ENCODE measurements at regions not wholly inside any gene's neighbourhood (a gene's known extent, or its start where the extent isn't known, plus 50 kb on each side); places are given as distances from the start of the nearest gene placed in this dataset.

DNA sequence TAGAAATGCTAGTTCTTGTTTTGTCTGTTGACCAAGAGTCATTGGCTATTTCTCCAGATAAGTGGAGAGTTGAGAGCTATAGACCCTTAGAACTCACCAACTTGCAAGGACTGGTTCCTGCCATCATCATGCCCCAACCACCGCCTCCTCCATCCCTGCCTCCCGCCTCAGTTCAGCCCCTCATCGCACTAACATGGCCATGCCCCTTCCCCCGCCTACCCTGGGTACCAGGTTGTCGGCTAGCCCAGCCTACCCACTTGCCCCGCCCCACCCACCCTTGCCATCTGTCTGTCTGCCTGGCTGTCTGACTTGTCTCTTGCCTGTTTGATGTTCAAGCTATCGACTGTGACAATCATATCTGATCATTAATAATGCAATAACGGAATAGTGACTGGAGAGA, 154.1 kb downstream of the TRIM29 start:
- no peak for DNase-seq (ENCODE audit: low spot score)

DNA sequence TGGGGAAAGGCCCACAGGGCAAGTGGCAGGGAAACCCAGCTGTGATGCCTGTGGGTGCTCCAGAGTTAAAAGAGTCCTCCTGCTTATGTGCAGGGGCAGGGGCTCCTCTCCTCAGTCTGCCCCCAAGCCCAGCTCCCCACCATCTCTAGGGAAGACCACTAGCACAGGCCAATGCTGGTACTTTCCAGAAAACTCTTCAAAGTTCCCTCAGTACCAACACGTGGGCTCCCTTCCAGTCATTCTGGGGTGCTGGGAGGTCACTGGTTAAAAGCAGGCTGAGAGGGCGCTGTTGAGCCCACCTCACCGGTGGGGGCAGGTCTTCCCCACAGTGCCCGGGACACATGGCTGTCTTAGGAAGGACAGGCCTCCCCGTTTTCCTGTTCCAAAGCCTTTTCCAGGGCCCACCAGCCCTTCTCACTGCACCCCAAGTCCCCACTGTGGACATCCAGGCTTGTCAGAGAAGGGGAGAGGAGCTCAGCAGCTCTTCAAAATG, 154.6 kb downstream of the TRIM29 start:
- DNase-seq (ENCODE audit: low spot score), result no peak

DNA sequence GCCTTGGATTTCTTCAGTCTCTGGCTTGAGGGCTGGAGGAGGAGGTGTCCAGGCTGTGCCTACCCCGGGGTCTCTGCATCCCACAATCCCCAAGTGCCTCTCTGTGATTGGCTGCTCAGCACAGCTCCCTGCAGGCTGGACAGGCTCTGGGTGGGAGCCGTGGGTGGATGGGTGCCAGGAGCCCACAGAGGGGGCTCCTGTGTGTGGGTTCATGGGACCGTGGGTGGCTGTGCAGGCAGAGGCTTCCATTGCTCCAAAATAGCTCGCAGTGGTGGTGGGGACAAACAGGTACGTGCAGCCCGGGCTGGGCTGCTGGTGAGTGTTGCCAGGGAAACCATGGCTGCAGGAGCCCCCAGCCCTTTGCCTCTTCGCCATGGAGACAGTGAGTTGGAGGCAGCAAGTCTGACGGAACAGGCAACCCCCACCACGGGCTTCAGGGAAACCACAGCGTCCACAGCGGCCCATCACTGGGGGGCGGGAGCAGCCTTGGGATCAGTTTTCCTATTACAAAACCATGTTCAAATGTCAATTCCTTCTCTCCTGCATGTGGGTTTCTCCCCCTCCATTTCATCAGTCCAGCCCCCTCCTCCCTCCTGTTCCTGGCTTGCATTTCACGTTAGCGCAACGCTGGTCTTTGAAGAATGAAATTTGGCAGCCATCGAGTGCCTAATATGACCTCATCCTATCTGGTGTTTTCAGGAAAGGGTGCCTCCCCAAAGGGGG, 155.2 kb downstream of the TRIM29 start:
- no peak for DNase-seq (ENCODE audit: low spot score)

DNA sequence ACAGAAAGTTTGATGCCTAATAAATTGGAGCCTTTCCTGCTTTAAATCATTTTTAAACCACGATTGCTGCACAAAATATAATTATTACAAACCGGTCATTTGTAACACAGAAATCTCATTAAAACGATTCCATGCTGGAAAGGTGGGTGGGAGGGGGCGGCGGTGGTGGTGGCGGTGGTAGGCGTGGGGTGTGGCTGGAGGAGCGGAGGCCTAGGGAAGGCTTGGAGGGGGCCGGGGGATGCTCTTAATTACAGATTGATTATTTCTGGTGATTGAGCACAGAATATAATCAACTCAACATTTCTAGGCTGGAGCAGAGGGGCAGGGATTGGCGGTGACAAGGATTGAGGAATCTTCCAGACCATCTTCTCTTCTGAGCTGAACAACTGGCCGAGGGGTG, 157.5 kb downstream of the TRIM29 start:
- DNase-seq (ENCODE audit: low spot score), result no peak

DNA sequence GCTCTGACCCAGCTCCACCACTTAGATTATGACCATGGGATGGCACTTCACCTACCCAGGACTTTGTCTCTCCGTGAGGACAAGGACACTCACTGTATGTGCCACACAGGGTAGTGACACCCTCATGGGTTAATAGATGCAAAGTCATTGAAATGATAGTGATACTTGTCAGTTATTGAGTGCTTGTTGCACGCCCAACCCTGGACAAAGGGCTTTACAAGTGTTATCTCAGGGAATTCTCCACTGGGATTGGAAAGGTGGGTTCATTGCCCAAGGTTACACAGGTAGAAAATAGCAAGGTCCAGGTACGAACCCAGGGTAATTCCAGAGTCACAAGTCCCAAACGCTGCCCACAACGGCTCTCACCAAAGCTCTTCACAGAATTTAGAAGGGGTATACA, 158.2 kb downstream of the TRIM29 start:
- DNase-seq (ENCODE audit: low spot score), result no peak

DNA sequence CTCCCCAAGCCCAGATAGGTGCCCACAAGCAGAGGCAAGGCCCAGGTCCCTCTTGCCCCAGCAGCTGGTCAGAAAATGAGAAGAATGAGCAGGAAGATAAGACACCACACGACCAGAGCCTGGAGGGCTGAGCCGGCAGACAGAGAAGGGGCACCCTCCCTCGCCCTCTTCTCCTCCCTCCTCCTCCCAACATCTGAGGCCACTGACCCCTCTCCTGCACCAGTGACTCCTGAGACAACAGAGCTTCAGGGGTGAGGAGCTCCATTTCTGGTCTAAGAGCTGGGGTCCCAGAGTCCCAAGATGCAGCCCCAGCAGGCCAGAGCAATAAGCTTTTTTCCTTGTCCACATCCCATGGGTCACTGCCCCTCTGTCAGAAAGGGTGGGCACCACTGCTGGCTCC, 159.2 kb downstream of the TRIM29 start:
- DNase-seq (ENCODE audit: low spot score), result no peak

DNA sequence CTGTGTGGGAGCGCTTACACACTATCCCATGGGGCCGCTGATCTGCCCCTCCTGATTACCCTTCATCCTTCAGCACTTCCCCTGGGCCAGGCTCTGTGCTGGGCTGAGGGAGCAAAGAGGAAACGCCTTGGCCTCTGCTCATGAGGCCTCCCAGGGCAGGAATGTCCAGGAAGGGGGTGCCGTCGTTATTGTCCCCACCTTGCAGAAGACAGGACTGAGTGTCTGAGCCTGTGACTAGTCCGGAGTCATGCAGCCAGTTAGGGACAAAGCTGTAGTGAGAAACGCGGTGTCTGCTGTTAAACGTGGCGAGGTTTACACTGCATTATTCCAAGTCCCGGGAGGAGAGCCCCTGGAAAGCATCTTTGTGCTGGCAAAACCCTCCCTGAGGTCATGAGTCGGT, 160.0 kb downstream of the TRIM29 start:
- DNase-seq (ENCODE audit: low spot score), result no peak

DNA sequence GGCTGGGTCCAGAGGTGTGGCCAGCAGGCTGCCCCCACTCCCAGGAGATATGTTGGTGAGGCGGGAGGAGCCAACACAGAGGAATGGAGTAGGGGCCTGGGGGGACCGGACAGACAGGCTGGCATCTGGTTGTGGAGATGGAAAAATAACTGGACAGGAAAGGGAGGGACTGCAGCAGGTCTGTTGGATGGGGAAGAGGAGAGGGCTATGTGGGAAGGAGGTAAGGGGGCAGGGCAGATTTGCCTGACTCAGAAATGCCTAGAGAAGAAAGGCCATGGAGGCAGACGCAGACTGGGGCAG, 160.4 kb downstream of the TRIM29 start:
- no peak for DNase-seq (ENCODE audit: low spot score)

DNA sequence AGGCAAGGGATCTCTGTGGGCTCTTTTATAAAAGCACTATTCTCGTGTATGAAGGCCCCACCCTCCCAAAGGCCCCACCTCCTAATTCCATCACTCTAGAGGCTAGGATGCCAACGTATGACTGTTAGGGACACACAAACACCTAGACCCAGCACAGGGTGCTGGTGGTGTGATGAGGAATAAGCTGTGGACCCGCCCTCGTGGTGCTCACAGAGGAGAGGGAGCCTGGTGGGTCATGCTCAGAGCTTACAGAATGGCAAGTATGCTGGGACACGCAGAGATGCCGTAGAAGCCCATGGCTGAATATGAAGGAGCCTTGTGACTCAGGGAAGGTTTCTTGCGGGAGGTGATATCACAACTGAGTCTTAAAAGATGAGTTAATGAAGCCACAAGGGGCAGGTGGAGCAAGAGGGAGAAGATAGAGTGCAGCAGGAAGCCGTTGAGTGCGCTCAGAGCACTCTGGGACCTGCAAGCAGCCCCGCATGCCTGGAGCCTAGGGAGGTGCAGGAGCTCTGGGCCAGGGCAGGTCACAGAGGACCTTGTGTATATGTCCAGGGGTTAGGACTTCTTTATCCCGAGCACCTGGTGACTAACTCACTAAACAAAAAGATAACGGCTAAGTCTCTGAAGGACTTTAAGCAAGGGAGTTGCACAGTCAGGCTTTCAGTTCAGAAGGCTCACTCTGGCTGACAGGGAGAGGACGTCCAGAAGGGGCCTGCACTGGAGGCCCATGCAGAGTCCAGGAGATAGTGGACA, 160.9 kb downstream of the TRIM29 start:
- no peak for DNase-seq (ENCODE audit: low spot score)

DNA sequence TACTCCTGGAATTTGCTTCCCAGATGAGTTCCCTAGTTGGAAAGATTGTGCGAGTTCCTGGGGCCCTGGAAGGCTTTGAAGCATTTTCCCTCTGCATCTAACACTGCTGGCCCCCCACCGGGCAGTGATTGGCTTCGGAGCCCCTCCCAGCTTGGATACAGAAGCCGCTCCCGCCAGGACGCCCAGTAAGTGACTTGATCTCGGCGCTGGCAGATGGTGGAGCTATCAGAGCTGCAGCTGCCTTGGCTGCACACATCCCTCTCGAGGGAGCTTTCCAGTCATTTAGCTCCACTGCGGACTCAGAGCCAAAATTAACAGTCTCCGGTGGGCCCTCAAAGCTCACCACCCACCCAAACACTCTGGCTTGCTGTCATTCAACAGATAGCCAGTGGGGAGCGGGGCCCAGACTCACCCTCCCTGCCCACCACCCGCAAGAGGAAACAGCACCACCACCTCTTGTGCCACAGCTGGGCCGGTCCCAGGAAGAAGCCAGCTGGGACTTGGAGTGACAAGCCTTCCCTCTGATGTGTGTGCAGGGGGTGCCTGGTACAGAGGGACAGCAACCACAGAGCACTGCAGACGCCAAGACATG, 162.3 kb downstream of the TRIM29 start:
- DNase-seq (ENCODE audit: low spot score), result no peak

DNA sequence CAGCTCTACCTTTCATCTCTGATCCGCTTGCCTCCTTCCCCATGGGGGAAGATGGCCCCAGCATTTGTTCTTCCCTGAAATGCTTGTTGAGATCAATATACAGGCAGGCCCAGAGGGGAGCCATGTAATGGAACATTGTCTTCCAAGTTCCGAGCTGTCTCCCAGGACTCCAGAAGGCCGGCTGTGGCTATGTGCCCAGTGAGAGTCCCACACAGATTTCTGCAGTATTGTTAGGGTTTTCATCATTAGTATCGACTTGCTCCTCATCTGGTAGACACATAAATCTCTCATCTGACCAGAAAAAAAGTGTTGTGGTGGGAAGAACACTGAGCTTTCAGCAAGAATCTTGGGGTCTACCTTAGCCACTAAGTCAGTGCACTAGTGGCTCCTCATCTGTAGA, 163.4 kb downstream of the TRIM29 start:
- DNase-seq (ENCODE audit: low spot score), result no peak

DNA sequence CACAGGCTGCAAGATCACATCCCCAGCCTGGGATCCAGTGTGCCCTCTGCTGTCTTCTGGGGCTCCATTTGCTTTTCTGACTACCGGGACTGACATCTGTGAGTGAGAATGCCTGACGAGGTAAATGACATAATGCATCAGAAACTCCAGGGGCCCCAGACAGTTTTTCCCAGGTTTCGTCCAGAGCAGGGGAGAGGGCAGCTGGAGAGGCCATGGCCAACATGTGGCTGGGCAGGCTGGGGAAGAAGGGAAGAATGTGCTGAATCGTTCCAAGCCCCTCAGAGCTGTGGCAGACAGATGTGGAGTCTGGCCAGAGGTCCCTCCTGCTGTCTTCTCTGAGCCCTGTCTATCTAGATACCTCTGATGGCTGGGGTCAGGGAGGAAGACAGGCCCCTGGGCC, 163.9 kb downstream of the TRIM29 start:
- no peak for DNase-seq (ENCODE audit: low spot score)

DNA sequence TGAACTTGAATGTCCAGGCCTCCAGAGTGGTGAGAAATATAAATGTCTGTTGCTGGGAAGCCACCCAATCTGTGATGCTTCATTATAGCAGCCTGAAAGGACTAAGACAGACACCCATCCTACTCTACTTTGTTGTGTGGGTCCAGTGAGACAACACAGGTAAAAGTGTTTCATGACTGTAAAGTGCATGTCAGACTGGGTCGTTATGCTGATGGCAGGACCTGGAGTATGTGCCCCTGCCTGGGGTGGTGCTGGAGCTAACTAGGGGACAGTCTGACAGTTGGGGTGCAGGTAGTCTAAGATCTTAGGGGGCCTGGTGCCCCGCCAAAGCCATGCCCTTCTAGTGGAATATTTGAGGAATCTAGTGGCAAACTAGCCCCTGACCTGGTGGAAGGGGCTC, 165.6 kb downstream of the TRIM29 start:
- no peak for DNase-seq (ENCODE audit: low spot score)

DNA sequence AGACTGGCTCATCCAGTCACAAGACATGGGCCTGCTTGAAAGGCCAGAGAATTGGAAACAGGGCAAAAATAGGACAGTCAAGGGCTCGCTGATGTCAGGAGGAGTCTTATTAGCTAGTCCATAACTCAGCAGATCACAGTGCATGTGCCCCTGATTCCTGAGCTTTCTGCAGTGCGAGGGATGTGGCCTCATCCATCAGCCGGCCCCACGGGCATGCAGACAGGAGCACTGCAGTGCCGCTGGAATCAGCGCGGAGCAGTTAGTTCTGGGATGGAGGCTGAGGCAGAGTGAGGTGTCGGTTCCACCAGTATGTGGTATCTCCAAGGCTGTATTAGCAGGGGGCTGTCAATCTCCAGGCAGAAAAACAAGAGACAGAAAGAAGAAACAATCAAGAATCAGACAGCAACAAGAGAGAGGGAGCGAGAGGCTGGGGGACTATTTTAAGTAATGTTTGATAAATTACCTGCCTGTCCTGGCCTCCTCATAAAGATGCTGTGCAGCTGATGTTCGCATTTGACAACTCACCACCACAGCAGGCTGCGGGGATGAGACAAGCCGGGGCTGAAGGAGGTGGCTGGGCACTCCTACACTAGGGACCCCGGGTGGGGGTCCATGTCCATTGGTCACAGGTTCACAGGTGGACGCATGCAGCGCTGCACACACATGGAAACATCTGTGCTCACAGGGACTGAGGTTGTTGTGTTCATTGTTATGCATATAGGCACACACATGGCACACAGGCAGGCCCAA, 167.2 kb downstream of the TRIM29 start:
- DNase-seq (ENCODE audit: low spot score), result no peak

DNA sequence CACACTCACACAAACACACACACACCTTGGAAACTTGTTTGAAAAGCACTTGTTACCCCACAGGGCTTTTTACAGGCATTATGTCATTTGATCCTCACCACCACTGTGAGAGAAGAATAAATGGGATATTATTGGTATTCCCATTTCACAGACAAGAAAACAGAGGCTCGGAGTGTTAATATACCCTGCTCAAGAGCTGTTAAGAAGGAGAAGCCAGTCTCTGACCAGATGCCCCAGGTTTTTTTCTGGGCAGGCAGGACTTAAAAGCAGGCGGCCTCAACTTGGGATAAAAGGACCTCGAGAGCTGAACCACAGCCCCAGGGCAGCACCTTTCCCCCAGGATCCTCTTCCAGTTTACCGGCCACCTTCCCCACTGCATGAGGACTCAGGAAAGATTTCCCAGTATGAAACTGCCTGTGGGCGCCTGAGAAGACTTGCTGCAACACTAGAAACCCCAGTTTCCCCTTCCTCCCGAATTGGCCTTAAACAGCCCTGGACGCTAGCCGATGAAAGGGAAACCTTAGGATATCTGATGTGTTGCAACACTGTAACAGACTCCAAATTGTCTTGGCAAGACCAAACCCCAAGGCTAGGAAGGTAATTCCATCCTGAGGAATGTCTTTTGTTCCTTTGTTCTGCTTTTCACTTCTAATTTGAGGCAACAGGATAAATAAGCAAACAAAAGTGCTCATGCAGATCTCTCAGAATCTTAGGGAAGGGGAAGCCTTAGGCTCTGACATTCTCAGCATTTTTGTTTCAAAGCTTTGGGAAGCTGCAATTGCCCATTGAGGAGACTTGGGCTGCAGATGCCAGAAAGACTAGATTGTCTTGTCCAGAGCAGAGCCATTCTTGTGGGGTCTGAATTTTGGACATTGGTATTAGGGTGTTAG, 173.5 kb downstream of the TRIM29 start:
- DNase-seq (ENCODE audit: low spot score), result no peak

DNA sequence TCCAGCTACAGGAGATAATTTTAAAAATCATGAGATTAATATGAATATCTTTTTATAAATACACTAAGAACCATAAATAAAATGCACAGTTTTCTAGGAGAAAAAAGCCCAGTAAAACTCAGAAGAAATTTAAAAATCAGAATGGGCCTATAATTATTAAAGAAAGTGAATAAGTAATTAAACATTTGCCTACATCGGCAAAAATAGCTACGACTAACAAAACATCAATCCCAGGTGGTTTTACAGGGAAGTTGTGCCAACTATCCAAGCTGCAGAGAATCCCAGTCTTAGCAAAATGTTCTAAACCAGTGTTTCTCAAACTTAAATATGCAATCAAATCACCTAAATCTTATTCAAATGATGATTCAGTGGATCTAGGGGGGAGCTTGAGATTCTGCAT, 180.0 kb downstream of the TRIM29 start:
- DNase-seq (ENCODE audit: low spot score), result no peak

DNA sequence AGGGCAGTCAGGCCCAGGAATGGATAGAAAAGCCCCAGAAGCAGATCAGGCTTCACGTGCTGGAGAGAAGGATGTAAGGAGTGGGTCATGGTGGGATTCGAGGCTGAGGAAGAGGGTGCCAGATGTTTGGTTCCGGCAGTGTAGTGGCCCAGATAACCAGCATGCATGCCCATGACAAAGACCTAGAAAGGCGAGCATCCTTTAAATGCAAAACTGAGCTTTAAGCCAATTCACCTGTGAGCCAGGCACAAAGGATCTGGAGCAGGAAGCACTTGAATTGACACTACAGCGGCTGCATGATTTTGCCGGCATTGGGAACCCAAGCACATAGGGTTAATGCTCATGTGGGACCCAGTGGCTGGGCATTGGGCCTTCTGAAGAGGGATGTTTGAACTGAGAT, 185.5 kb downstream of the TRIM29 start:
- no peak for DNase-seq (ENCODE audit: low spot score)

DNA sequence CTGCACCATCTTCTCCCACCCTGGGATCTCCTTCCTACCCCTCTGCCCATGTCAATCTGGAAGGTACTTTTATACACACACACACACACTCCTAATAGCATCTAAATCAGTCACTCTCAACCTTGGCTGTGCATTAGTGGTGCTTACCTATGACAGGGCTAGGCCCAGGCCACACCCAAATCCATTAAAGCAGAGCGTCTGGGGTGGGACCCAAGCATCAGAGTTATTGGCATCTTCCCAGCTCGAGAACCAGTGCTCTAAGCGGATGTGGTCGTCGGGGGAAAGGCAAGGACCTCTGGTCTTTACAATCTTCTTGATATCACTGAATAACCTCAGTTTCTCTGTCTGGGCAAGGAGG, 194.6 kb downstream of the TRIM29 start:
- DNase-seq (ENCODE audit: low spot score), result no peak

DNA sequence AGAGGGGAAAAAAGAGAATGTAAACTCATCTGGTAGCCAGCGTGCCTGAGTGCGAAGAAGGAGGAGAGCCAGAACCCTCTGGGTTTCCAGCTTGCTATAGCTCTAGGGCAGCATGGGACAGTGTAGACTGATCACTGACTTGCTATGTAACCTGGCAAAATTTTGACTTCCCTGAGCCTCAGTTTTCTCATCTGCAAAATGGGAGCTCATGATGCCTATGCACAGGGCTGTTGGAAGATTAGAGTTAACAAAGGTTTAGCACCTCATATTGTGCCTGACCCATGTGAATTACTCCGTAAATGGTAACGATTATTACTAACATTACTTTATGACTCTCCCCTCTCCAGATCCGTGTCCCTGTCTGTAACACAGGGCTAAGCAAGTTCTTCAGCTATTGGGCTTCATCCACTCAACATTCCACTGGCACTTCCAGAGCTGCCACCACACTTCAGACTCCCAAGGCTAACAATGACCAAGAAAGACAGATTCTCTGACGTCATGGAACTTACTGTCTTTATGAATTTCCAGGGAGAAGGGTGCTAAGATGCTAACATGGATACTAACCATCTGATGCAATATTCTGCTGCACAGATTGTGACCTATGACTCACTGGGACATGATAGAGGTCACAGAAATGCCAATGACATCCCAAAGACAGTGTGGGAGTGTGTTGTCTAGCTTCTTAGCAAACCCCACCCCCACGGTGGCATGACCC, 195.2 kb downstream of the TRIM29 start:
- DNase-seq (ENCODE audit: low spot score), result no peak

DNA sequence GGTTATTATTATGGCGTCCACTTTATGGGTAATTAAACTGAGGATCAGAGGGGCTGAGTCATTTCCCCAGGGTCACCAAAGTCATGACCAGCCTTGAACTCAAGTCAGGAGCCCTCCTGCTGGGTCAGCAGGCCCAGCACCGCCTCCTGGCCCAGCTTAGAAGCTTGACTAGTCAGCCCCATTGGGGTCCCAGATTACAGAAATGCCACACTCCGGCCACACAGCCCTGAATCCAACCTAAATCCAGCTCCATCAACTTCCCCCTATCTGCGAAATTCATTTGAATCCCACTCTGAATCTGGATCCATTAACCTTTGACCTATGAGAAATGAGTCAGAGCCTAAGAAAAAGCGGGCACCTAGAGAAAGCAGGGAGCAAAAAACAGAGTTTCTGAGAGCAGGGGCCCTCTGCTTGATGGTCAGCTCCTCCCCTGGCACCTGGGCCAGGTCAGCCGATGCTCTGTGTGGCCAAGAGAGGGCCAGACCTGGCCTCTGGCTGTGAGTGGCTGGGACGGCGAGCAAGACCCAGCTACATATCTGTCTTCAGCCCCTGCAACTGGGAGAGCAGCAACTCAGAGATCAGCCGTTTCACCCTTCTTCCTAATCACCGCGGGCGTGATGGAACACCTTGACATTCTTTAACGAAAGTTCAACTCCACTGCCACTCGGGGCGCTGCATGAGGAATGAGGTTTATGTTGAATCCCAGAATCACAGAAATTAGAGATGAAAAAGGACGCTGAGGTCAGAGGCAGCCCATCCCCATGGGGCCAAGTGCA, 196.1 kb downstream of the TRIM29 start:
- no peak for DNase-seq (ENCODE audit: low spot score)

Measured in mesenteric fat pad (tissue), 1 donor.